SH-SY5Y (cell line): ENCODE measurements at regions not wholly inside any gene's neighbourhood (a gene's known extent, or its start where the extent isn't known, plus 50 kb on each side); places are given as distances from the start of the nearest gene placed in this dataset.

ENCODE experiments used
- GATA2 ChIP-seq: IDR thresholded peaks from 2 replicates; pipeline ENCODE4 v1.6.1; 2011; ENCODE audit warnings: mild to moderate bottlenecking, low read depth, low read length
- GATA3 ChIP-seq: IDR thresholded peaks from 2 replicates; pipeline ENCODE4 v1.6.1; 2011; ENCODE audit warnings: low read depth, mild to moderate bottlenecking, low read length, moderate library complexity

DNA sequence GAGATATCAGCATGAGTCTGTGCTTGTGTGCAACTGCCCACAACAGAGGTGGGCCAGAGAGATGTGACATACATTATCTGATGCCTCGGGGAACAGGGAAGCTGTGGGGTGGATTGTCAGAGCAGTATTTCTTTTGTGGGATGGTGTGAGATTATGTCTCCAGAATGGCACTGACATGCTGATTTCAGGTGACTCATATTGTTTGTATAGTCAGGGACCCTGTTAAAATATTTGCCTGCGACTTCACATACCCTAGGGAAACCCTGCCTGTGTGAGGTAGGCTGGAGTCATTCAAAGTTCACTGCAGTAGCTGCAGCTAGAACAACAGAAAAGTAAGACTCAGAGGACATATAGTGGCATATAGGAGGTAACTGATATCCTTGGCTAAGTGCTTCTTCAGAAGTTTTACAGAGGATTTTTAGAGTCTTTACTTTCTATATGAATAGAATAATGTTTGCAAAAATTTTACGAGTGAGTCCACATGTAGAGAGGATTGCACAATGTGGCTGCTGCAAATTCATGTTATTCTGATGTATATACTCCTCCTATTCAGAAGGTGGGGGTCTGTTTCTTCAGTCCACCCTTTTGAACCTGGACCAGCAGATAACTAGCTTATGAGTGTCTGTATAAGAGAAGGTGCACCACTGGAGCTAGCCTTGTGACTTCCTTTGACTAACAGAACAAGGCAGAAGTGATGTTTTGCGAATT, 89.3 kb downstream of the MACIR start:
- TF ChIP-seq GATA2: no peak
- TF ChIP-seq GATA3: no peak
